Peyer's patch (tissue), 4 donors: ENCODE measurements at regions not wholly inside any gene's neighbourhood (a gene's known extent, or its start where the extent isn't known, plus 50 kb on each side); places are given as distances from the start of the nearest gene placed in this dataset.

Experiments
- CTCF ChIP-seq, 6 experiments: fragments of 450-650 bp in 4 of 6; fragments of 200-600 bp in 2 of 6; sonication (generic) in 1 of 6; IDR thresholded peaks; one replicate each; pipeline ENCODE4 v1.5.1; 2017 to 2019; ENCODE audit warnings: antibody characterized with exemption in 6 of 6, mild to moderate bottlenecking in 3 of 6, moderate library complexity in 1 of 6
- POLR2A ChIP-seq, 2 donors: fragments of 450-650 bp; IDR thresholded peaks; one replicate each; pipeline ENCODE4 v1.5.1; 2017; ENCODE audit warnings: antibody characterized with exemption in 2 of 2, mild to moderate bottlenecking in 2 of 2, moderate library complexity in 2 of 2

- TF ChIP-seq CTCF (IDR thresholded peaks at IDR 0.05) (no peak), POLR2A (IDR thresholded peaks at IDR 0.05) (no peak)
These were observed 107.4 kb upstream of the NOCT start for GRCh38 chr4:138908134-138908533.
